ENCODE measurements at regions not wholly inside any gene's neighbourhood (a gene's known extent, or its start where the extent isn't known, plus 50 kb on each side); places are given as distances from the start of the nearest gene placed in this dataset.
A peak's percentile ranks its signal among the peaks of the same experiment; 100 is the strongest.

- TF ChIP-seq CTCF (conservative IDR thresholded peaks at IDR 0.05; ENCODE audit: low read depth, low read length): no peak
- H3K4me3 ChIP-seq (ENCODE audit: low read depth, low read length): no peak overlapping the region
- no peak for DNase-seq (ENCODE audit: low read depth)
Measured at GRCh38 chr4:32544846-32545245, 1824.7 kb downstream of the PCDH7 start.

DNA sequence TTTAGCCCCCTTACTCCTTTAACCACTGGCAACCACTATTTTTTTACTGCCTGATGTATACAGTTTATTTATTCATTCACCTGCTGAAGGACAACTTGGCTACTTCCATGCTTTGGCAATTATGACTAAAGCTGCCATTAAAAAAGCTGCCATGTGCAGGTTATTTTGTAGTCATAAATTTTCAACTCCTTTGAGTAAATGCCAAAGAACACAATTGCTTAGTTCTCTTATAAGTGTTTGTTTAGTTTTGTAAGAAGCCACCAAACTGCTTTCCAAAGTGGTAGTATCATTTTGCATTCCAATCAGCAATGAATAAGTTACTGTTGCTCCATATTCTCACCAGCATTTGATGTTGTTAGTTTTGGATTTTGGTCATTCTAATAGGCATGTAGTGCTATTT, 1831.8 kb downstream of the PCDH7 start:
- no peak for DNase-seq (ENCODE audit: low read depth)
- no peak overlapping the region for H3K4me3 ChIP-seq (ENCODE audit: low read depth, low read length)
- TF ChIP-seq CTCF (conservative IDR thresholded peaks at IDR 0.05; ENCODE audit: low read depth, low read length): no peak

DNA sequence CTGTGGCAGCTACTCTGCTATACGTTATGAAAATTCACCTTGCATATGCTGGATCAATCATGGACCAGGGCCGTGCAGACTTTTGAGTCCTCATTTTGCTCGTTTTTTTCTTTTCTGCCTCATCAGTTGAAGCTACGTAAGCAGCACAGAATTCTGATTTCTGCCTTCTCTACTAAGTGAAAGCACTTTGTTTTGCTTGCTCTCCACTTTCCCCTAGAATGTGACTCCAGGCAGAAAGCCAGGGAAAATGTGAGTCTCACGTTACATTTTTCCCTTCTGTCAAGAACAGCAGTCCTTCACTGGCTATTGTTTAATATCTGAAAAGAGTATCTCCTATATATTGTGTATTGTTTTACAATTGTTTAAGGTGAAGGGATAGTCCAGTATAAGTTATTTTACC, 1840.1 kb downstream of the PCDH7 start:
- peak overlapping the region; percentile 38 for H3K4me3 ChIP-seq (ENCODE audit: low read depth, low read length)
- no peak for TF ChIP-seq CTCF (conservative IDR thresholded peaks at IDR 0.05; ENCODE audit: low read depth, low read length)
- no peak for DNase-seq (ENCODE audit: low read depth)

DNA sequence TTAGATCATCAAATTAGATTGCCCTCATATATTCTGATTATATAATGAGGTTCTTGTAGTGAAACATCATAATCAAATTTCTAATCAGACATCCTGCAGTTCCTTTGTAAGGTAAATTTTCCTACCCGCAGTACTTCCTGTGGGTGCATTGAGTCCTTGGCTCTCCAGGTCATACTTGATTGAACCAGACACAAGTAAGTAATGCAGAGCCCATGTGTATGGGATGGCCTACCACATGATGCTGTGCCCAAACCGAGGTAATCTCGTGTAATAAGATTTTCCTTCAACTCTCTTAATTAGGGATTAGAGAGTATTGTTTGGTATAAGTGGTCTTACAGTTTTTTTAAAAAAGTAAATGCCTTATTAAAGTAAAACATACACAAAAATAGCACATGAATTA, 1841.8 kb downstream of the PCDH7 start:
- TF ChIP-seq CTCF (conservative IDR thresholded peaks at IDR 0.05; ENCODE audit: low read depth, low read length): no peak
- no peak for DNase-seq (ENCODE audit: low read depth)
- no peak overlapping the region for H3K4me3 ChIP-seq (ENCODE audit: low read depth, low read length)

DNA sequence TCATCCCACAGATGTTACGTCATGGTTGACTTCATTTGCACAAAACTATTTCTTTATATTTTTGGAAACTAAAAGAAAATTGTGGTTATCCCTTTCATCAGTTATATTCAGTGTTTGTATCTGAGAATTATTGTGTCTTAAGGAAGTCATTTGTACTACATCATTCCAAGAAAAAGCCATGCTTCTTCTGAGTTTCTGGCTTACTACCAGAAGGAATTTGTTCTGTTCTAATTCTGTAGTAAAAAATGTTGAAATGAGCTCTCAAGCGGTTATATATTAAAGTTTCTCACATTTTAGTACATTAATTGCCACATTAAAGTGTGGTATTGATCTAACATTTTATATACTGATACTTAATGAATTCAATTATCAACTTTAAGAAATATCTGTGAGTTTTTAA, 1844.5 kb downstream of the PCDH7 start:
- no peak for DNase-seq (ENCODE audit: low read depth)
- no peak for TF ChIP-seq CTCF (conservative IDR thresholded peaks at IDR 0.05; ENCODE audit: low read depth, low read length)

DNA sequence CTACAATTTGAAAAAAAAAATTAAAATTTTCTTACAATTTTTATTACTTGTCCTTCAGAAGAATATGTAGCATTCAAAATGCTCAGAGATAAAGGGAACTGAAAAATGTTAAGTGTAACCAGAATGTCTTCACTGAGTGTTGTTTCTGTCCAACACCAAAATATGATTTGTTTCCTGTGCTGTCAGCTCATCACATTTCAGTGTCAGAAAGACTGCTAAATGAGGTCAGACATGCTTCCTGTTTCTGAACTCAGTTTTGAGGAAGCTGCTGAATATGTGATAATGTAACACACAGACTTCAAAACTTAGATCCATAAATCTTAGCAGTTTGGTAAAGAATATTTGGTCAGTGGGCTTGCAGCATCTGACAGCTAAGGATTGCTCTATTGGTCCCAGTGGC, 1849.7 kb downstream of the PCDH7 start:
- TF ChIP-seq CTCF (conservative IDR thresholded peaks at IDR 0.05; ENCODE audit: low read depth, low read length): no peak
- no peak overlapping the region for H3K4me3 ChIP-seq (ENCODE audit: low read depth, low read length)

More for the DNA sequence above, 1844.5 kb downstream of the PCDH7 start:
- H3K4me3 ChIP-seq (ENCODE audit: low read depth, low read length): no peak overlapping the region

DNA sequence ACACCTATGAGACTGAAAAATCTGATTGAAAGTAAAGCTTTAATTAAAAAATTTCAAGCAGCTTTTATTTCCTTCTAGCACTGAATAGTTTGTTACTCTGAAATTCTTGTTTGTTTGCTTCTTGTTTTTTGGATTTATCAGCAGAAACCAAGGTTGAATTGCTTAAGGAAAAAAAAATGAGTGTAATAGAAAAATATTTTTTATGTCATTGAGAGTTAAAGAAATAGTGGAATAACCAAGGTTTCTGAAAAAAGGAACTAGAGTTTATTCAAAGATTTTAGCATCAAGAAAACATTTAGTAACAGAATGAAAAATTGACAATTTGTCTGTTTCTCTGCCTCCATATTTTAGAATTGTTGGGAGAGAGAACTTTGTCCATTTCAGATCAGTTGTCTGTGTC, 1852.2 kb downstream of the PCDH7 start:
- no peak overlapping the region for H3K4me3 ChIP-seq (ENCODE audit: low read depth, low read length)

More for the DNA sequence above, 1849.7 kb downstream of the PCDH7 start:
- DNase-seq (ENCODE audit: low read depth): no peak

More for the DNA sequence above, 1852.2 kb downstream of the PCDH7 start:
- TF ChIP-seq CTCF (conservative IDR thresholded peaks at IDR 0.05; ENCODE audit: low read depth, low read length): no peak
- DNase-seq (ENCODE audit: low read depth): no peak
